Activated CD8-positive, alpha-beta T cell treated with anti-CD3 and anti-CD28 coated beads for 36 hours (primary cell): ENCODE measurements at regions not wholly inside any gene's neighbourhood (a gene's known extent, or its start where the extent isn't known, plus 50 kb on each side); places are given as distances from the start of the nearest gene placed in this dataset.

Source experiments
- ATAC-seq: fragments of 200-7000 bp; cut with Tn5 transposase; one replicate; pipeline ENCODE4 v1.10.0; 2021; ENCODE audit warnings: mild to moderate bottlenecking, moderate library complexity
- CTCF ChIA-PET: fragments of 350-600 bp; sonication (Branson Sonifier 250); formaldehyde crosslinking; loops from one replicate; lab custom pipeline; 2021; ENCODE audit warnings: antibody characterized with exemption; lab: Charles Lee
- POLR2A ChIA-PET: fragments of 350-600 bp; sonication (Branson Sonifier 250); formaldehyde crosslinking; loops from one replicate; lab custom pipeline; 2021; ENCODE audit warnings: antibody characterized with exemption; lab: Charles Lee
- DNase-seq: peaks from one replicate; pipeline ENCODE4 v3.0.0-alpha.2; 2020
- H3K27ac Mint-ChIP-seq: one replicate; pipeline ENCODE4 v1.8.0; 2021; ENCODE audit warnings: mild to moderate bottlenecking, mixed read lengths
- H3K27me3 Mint-ChIP-seq: one replicate; pipeline ENCODE4 v1.8.0; 2021; ENCODE audit warnings: mixed read lengths
- H3K36me3 Mint-ChIP-seq: one replicate; pipeline ENCODE4 v1.8.0; 2021; ENCODE audit warnings: low read depth, mixed read lengths
- H3K4me1 Mint-ChIP-seq: one replicate; pipeline ENCODE4 v1.8.0; 2021; ENCODE audit warnings: low read depth, mixed read lengths
- H3K4me3 Mint-ChIP-seq: one replicate; pipeline ENCODE4 v1.8.0; 2021; ENCODE audit warnings: mild to moderate bottlenecking, moderate library complexity, mixed read lengths
- H3K9me3 Mint-ChIP-seq: one replicate; pipeline ENCODE4 v1.8.0; 2021; ENCODE audit warnings: mixed read lengths
- CTCF ChIP-seq: fragments of 200-600 bp; IDR thresholded peaks from one replicate; pipeline ENCODE4 v1.8.0; 2022; ENCODE audit warnings: antibody characterized with exemption, mild to moderate bottlenecking
- intact Hi-C: fragments of 100-400 bp; cut with micrococcal nuclease; formaldehyde crosslinking; loops from one replicate; pipeline ENCODE4 v1.10.0; 2022

- ATAC-seq (no peak), DNase-seq (no peak)
- H3K4me1 Mint-ChIP-seq = no peaks in the 10 kb centered on the region
- no peak overlapping the region for H3K27ac Mint-ChIP-seq
- ChIA-PET POLR2A (no interaction called here), CTCF (no interaction called here)
- peaks cover 3% of the 10 kb centered on the region for H3K9me3 Mint-ChIP-seq
- intact Hi-C loops = no loop called here
- H3K4me3 Mint-ChIP-seq = no peak overlapping the region
- no peak for TF ChIP-seq CTCF
- H3K36me3 Mint-ChIP-seq = no peaks in the 10 kb centered on the region
- H3K27me3 Mint-ChIP-seq = no peaks in the 10 kb centered on the region
Observed at GRCh38 chr5:145316282-145316681, 518.9 kb downstream of the PRELID2 start.

GRCh38 chr5:145307866-145308382 lies 527.2 kb downstream of the PRELID2 start:
- ATAC-seq (no peak), DNase-seq (no peak)
- ChIA-PET CTCF (no interaction called here), POLR2A (no interaction called here)
- Mint-ChIP-seq H3K27ac (no peak overlapping the region), H3K4me3 (no peak overlapping the region), H3K27me3 (no peaks in the 10 kb centered on the region), H3K36me3 (no peaks in the 10 kb centered on the region), H3K4me1 (no peaks in the 10 kb centered on the region), H3K9me3 (peaks cover 3% of the 10 kb centered on the region)
- intact Hi-C loops = no loop called here
- no peak for TF ChIP-seq CTCF

GRCh38 chr5:145295236-145295835 lies 539.8 kb downstream of the PRELID2 start:
- Mint-ChIP-seq H3K9me3 (peaks cover 6% of the 10 kb centered on the region), H3K36me3 (no peaks in the 10 kb centered on the region), H3K4me3 (no peak overlapping the region), H3K27ac (no peak overlapping the region), H3K27me3 (no peaks in the 10 kb centered on the region), H3K4me1 (no peaks in the 10 kb centered on the region)
- POLR2A ChIA-PET = no interaction called here
- DNase-seq (no peak), ATAC-seq (no peak)
- intact Hi-C loops = no loop called here
- TF ChIP-seq CTCF = no peak
- CTCF ChIA-PET = no interaction called here

- DNase-seq (no peak), ATAC-seq (no peak)
- ChIA-PET CTCF (no interaction called here), POLR2A (no interaction called here)
- intact Hi-C loops = no loop called here
- Mint-ChIP-seq H3K4me3 (no peak overlapping the region), H3K9me3 (peaks cover 6% of the 10 kb centered on the region), H3K36me3 (no peaks in the 10 kb centered on the region), H3K27me3 (no peaks in the 10 kb centered on the region), H3K4me1 (no peaks in the 10 kb centered on the region), H3K27ac (no peak overlapping the region)
- no peak for TF ChIP-seq CTCF
Observed at GRCh38 chr5:145294331-145294730, 540.8 kb downstream of the PRELID2 start.

GRCh38 chr5:145293716-145294115 lies 541.4 kb downstream of the PRELID2 start:
- POLR2A ChIA-PET = no interaction called here
- intact Hi-C loops = no loop called here
- Mint-ChIP-seq H3K36me3 (no peaks in the 10 kb centered on the region), H3K27ac (no peak overlapping the region), H3K4me1 (no peaks in the 10 kb centered on the region), H3K27me3 (no peaks in the 10 kb centered on the region), H3K4me3 (no peak overlapping the region), H3K9me3 (peaks cover 6% of the 10 kb centered on the region)
- TF ChIP-seq CTCF = no peak
- no peak for ATAC-seq
- CTCF ChIA-PET = no interaction called here
- no peak for DNase-seq
